ENCODE measurements at regions not wholly inside any gene's neighbourhood (a gene's known extent, or its start where the extent isn't known, plus 50 kb on each side); places are given as distances from the start of the nearest gene placed in this dataset.

DNA sequence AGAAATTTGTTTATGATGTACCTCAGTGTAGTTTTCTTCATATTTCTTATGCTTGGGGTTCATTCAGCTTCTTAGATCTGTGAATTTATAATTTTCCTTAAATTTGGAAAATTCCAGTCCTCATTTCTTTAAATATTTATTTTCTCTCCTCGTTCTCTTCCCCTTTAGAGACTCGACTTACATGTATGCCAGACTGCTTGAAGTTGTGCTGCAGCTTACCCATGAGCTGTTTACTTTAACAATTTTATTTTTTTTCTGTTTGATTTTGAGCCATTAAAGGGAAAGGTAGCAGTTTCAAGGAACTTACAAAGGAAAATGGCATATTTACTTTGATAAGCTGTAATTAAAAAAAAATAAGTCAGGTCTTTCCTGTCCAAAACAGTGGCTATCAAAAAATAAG is 123.0 kb upstream of the ZNF32 start:
- TF ChIP-seq, protein P1, sequence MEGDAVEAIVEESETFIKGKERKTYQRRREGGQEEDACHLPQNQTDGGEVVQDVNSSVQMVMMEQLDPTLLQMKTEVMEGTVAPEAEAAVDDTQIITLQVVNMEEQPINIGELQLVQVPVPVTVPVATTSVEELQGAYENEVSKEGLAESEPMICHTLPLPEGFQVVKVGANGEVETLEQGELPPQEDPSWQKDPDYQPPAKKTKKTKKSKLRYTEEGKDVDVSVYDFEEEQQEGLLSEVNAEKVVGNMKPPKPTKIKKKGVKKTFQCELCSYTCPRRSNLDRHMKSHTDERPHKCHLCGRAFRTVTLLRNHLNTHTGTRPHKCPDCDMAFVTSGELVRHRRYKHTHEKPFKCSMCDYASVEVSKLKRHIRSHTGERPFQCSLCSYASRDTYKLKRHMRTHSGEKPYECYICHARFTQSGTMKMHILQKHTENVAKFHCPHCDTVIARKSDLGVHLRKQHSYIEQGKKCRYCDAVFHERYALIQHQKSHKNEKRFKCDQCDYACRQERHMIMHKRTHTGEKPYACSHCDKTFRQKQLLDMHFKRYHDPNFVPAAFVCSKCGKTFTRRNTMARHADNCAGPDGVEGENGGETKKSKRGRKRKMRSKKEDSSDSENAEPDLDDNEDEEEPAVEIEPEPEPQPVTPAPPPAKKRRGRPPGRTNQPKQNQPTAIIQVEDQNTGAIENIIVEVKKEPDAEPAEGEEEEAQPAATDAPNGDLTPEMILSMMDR (IDR thresholded peaks at IDR 0.05; ENCODE audit: control extremely low read depth in 1 of 3, insufficient read depth in 1 of 3, low read depth in 1 of 3, low read length in 3 of 3) = no peak
- TF ChIP-seq EP300 (IDR thresholded peaks at IDR 0.05; ENCODE audit: borderline replicate concordance in 1 of 2, low read depth in 2 of 2, low read length in 2 of 2) (no peak), JUND (IDR thresholded peaks at IDR 0.05; ENCODE audit: low read length) (no peak), CTBP2 (IDR thresholded peaks at IDR 0.05; ENCODE audit: borderline replicate concordance, insufficient read depth, insufficient read length, low read length) (no peak), CEBPB (IDR thresholded peaks at IDR 0.05; ENCODE audit: low read depth, low read length) (no peak), EZH2 (IDR thresholded peaks at IDR 0.05; ENCODE audit: low read depth, low read length, severe bottlenecking) (no peak), ZNF274 (IDR thresholded peaks at IDR 0.05; ENCODE audit: borderline replicate concordance, extremely low read depth, low read length) (no peak), YY1 (IDR thresholded peaks at IDR 0.05; ENCODE audit: low read depth, low read length) (no peak)

All from H1 (cell line).